ENCODE measurements at regions not wholly inside any gene's neighbourhood (a gene's known extent, or its start where the extent isn't known, plus 50 kb on each side); places are given as distances from the start of the nearest gene placed in this dataset.

GRCh38 chr6:9610620-9611415 lies 804.1 kb downstream of the TFAP2A start:
- TF ChIP-seq CTCF (IDR thresholded peaks at IDR 0.05), result no peak
- no peaks in the 10 kb centered on the region for H3K4me1 ChIP-seq (ENCODE audit: control insufficient read depth, insufficient read depth, low read length)
- Mint-ChIP-seq H3K4me3 (no peak overlapping the region), H3K27me3 (ENCODE audit: low read depth in 2 of 2) (no peaks in the 10 kb centered on the region), H3K4me1 (no peaks in the 10 kb centered on the region), H3K36me3 (no peaks in the 10 kb centered on the region), H3K27ac (no peak overlapping the region), H3K9me3 (peaks cover 7 to 11% of the 10 kb centered on the region in 2 donors)
- intact Hi-C loops (cut with micrococcal nuclease), result no loop called here
- ATAC-seq (no peak), DNase-seq (no peak)
- H3K27me3 ChIP-seq (ENCODE audit: control insufficient read depth, insufficient read depth, low read length), result no peaks in the 10 kb centered on the region
- no peak overlapping the region for H3K4me3 ChIP-seq (ENCODE audit: low read length)
- no peaks in the 10 kb centered on the region for H3K9me3 ChIP-seq (ENCODE audit: control insufficient read depth, insufficient read depth, low read length)
- 89% methylated on average over 7 of the region's 8 CpGs for WGBS (ENCODE audit: insufficient coverage)
- no peak overlapping the region for H3K27ac ChIP-seq (ENCODE audit: low read length)
- no peaks in the 10 kb centered on the region for H3K36me3 ChIP-seq (ENCODE audit: control insufficient read depth, insufficient read depth, low read length)

GRCh38 chr6:9606435-9607134 lies 808.3 kb downstream of the TFAP2A start:
- WGBS (ENCODE audit: insufficient coverage), result 28% methylated on average over 13 of the region's 14 CpGs
- no peaks in the 10 kb centered on the region for H3K9me3 ChIP-seq (ENCODE audit: control insufficient read depth, insufficient read depth, low read length)
- Mint-ChIP-seq H3K27ac (no peak overlapping the region), H3K4me1 (no peaks in the 10 kb centered on the region), H3K27me3 (ENCODE audit: low read depth in 2 of 2) (no peaks in the 10 kb centered on the region), H3K4me3 (no peak overlapping the region), H3K36me3 (no peaks in the 10 kb centered on the region), H3K9me3 (peaks cover 2 to 5% of the 10 kb centered on the region in 2 donors)
- DNase-seq (no peak), ATAC-seq (no peak)
- H3K27me3 ChIP-seq (ENCODE audit: control insufficient read depth, insufficient read depth, low read length), result no peaks in the 10 kb centered on the region
- TF ChIP-seq CTCF (IDR thresholded peaks at IDR 0.05), result no peak
- no peak overlapping the region for H3K27ac ChIP-seq (ENCODE audit: low read length)
- no peaks in the 10 kb centered on the region for H3K36me3 ChIP-seq (ENCODE audit: control insufficient read depth, insufficient read depth, low read length)
- no peak overlapping the region for H3K4me3 ChIP-seq (ENCODE audit: low read length)
- intact Hi-C loops (cut with micrococcal nuclease), result no loop called here
- no peaks in the 10 kb centered on the region for H3K4me1 ChIP-seq (ENCODE audit: control insufficient read depth, insufficient read depth, low read length)

GRCh38 chr6:9594746-9595145 lies 820.1 kb downstream of the TFAP2A start:
- H3K27ac Mint-ChIP-seq, result no peak overlapping the region
- Histone ChIP-seq H3K9me3 (ENCODE audit: control insufficient read depth, insufficient read depth, low read length) (no peaks in the 10 kb centered on the region), H3K36me3 (ENCODE audit: control insufficient read depth, insufficient read depth, low read length) (no peaks in the 10 kb centered on the region), H3K4me1 (ENCODE audit: control insufficient read depth, insufficient read depth, low read length) (no peaks in the 10 kb centered on the region), H3K4me3 (ENCODE audit: low read length) (no peak overlapping the region), H3K27ac (ENCODE audit: low read length) (no peak overlapping the region), H3K27me3 (ENCODE audit: control insufficient read depth, insufficient read depth, low read length) (no peaks in the 10 kb centered on the region)
- DNase-seq, result no peak
- TF ChIP-seq CTCF (IDR thresholded peaks at IDR 0.05), result no peak
- no peak overlapping the region for H3K4me3 Mint-ChIP-seq
- peaks cover 13% of the 10 kb centered on the region in 2 donors for H3K9me3 Mint-ChIP-seq
- WGBS (ENCODE audit: insufficient coverage), result 96% methylated on average over 2 of the region's 2 CpGs
- H3K4me1 Mint-ChIP-seq, result no peaks in the 10 kb centered on the region
- intact Hi-C loops (cut with micrococcal nuclease), result no loop called here
- H3K36me3 Mint-ChIP-seq, result no peaks in the 10 kb centered on the region
- no peaks in the 10 kb centered on the region for H3K27me3 Mint-ChIP-seq (ENCODE audit: low read depth in 2 of 2)
- ATAC-seq, result no peak

Data from natural killer cell (primary cell).